ENCODE measurements at regions not wholly inside any gene's neighbourhood (a gene's known extent, or its start where the extent isn't known, plus 50 kb on each side); places are given as distances from the start of the nearest gene placed in this dataset.

- no peak for DNase-seq
- in situ Hi-C loops (cut with MboI; ENCODE audit: low pct_unique_long_range_greater_than_20kb, low sequenced_read_pairs) = no loop called here
Observed at GRCh38 chr2:235160281-235160810, 208.5 kb downstream of the SH3BP4 start.

DNA sequence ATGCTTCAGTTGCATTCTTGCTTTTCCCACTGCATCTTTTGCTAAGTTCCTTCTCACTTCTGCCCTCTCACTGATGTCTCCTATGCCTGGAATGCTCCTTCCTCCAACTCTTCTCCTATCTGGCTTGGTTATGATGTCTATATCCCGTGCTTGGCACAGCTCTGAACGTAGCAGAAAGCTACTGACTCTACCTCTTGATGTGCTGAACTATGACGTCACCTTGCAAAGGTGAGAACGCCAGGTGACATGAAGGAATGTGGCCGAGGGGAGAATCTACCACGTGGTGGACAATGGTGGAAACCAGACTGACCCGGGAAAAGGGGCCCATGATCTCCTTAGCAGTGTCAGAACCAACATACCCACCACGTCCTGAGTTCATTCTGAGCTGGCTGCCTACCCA is 209.7 kb downstream of the SH3BP4 start:
- no peak for DNase-seq
- in situ Hi-C loops (cut with MboI; ENCODE audit: low pct_unique_long_range_greater_than_20kb, low sequenced_read_pairs) = no loop called here

DNA sequence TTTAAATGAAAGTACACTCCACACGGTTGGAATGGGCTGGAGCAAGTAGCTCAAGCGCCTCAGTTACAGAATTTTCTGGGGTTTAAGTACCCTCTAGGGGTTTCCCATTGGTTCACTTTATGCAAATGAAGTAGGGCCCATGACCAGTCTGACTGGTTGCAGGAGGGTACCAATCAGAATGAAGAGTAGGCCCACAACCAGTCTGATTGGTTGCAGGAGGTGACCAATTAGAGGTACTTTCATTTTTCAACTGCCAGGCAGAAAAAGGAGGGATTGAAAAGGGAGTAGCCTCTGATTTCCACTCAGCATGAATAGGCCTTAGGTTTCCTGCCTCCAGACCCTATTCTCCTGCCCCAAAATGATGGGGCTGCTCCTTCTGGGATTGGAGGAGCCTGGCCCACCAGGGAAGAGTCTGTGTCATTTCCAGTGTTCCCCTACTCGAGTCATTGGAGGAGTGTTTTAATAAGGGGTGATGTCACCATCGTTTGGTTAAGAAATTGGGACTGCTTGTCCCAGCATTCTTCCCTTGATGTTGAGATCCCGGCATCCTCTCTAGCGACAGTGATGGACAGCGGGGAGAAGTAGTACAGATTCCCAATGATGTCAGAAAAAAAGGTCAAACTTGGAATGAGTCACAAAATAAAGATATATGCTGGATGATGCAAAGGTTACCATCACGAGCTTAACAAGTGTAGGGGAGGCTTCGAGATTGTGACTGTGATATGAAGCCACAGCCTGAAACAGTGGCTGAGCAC is 210.4 kb downstream of the SH3BP4 start:
- in situ Hi-C loops (cut with MboI; ENCODE audit: low pct_unique_long_range_greater_than_20kb, low sequenced_read_pairs) = no loop called here

DNA sequence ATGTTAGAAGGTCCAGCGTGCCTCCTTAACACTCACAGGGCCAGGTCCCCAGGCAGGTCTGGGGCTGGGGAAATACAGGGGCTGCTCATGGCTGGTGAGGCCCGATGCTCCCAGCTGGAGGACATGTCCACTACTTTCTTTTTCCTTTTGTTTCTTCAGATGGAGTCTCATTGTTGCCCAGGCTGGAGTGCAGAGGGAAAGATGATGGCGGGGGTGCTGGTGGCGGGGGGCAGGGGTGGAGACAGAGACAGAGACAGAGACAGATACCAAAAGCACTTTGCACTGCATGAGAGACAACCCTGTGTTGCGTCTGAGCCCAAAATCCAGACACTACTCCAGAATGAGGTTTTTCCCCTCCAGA is 211.0 kb downstream of the SH3BP4 start:
- in situ Hi-C loops (cut with MboI; ENCODE audit: low pct_unique_long_range_greater_than_20kb, low sequenced_read_pairs) = no loop called here
- DNase-seq = no peak

More for the DNA sequence above, 210.4 kb downstream of the SH3BP4 start:
- no peak for DNase-seq

GRCh38 chr2:235165136-235165535 is 213.3 kb downstream of the SH3BP4 start:
- no peak for DNase-seq
- in situ Hi-C loops (cut with MboI; ENCODE audit: low pct_unique_long_range_greater_than_20kb, low sequenced_read_pairs) = no loop called here

- in situ Hi-C loops (cut with MboI; ENCODE audit: low pct_unique_long_range_greater_than_20kb, low sequenced_read_pairs) = no loop called here
Observed at GRCh38 chr2:235165631-235166030, 213.8 kb downstream of the SH3BP4 start.

GRCh38 chr2:235168174-235168979 is 216.6 kb downstream of the SH3BP4 start:
- in situ Hi-C loops (cut with MboI; ENCODE audit: low pct_unique_long_range_greater_than_20kb, low sequenced_read_pairs) = no loop called here
- no peak for DNase-seq

More at GRCh38 chr2:235165631-235166030, 213.8 kb downstream of the SH3BP4 start:
- no peak for DNase-seq

GRCh38 chr2:235170016-235170415 is 218.2 kb downstream of the SH3BP4 start:
- DNase-seq = no peak
- in situ Hi-C loops (cut with MboI; ENCODE audit: low pct_unique_long_range_greater_than_20kb, low sequenced_read_pairs) = no loop called here

DNA sequence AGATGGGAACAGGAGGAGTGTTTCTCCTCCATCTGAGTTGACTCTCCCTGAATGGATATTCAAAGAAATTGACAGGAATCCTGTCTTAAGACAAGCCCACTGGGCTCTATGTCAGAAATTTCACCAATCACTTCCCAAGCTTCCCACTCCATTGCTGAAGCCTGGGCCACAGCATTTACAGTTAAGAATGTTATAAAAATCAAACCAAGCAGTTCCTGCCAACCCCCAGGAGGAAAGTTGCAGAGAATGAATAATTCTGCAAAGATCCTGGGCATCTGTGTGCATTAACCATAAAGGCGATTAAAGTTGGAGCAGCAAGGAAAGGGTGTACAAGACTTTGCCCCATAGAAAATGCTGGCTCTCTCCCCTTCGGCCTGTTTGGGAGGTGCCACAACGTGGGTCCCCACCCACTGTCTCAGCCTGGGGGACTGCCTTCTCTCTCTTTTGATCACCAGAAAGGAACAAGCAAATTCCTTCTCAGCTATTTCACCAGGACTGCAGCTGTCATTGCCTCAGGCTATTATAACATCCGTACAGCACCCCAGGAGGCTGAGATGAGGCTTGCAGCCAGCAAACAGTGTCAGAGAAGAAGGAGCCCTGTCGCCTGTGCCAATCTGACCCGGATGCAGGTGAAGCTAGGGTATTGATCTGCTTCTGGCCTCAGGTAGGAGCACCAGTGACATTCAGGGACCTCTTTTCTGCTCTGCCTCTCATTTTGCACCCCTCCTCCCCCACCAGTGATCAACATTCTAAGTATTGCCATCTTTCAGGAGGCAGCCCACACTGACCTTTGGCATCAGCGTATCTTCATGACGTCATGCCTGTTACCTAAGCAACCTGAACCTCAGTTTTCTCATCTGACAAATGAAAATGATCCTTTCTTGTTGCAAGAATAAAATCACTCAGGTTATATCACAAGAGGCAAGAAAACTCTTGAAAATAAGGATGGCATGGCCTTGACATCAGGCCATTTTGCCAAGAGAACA is 219.0 kb downstream of the SH3BP4 start:
- no peak for DNase-seq
- in situ Hi-C loops (cut with MboI; ENCODE audit: low pct_unique_long_range_greater_than_20kb, low sequenced_read_pairs) = no loop called here

DNA sequence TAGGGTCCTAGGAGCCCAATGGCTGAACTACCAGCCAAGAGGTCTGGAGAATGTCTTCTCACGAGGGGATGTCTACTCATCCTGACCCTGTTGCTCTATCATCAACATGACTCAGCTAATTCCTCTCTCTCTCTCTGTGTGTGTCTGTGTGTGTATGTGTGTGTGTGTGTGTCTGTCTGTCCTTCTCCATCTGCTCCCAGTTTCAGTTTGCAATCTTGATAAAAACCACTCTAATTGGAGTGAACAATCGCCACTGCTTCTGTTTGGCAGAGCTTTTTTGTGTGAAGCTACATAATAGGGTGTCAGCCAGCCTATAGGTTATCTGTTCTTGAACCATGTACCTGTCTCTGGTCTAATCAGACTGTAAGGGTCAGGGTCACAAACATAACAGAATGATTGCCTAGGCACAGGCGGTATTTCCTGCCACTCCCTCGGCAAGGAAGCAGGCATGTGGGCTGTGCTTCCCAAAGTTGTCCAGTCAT is 219.8 kb downstream of the SH3BP4 start:
- DNase-seq = no peak
- in situ Hi-C loops (cut with MboI; ENCODE audit: low pct_unique_long_range_greater_than_20kb, low sequenced_read_pairs) = no loop called here

DNA sequence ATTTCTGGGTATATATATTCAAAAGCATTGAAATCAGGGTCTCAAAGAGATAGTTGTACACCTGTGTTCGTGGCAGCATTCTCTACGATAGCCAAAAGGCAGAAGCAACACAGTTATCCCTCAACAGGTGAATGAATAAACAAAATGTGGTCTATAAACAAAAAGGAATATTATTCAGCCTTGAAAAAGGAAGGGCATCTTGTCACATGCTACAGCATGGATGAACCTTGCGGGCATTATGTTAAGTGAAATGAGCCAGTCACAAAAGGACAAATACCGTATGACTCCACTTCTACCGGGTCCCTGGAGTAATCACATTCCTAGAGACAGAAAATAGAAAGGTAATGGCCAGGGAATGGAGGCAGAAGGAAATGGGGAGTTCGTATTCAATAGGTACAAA is 228.8 kb downstream of the SH3BP4 start:
- DNase-seq = no peak
- in situ Hi-C loops (cut with MboI; ENCODE audit: low pct_unique_long_range_greater_than_20kb, low sequenced_read_pairs) = no loop called here

DNA sequence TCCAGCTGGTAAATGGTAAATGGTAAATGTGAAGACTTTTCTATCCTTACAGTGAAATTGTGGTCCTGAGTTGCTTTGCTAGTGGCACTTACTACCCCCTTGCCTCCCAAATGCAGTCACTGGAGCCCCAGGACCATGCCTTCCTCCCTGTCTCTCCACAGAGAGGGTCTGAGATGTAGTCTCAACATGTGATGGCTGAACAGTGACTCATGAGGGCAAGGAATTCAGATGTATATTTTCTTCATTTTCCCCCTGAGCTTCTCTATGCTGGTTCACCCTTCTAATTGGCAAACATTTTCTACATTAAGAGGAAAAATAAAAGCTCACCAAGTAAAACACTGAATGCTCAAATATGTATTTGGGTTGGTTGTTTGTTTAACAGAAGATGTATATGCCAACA is 232.0 kb downstream of the SH3BP4 start:
- in situ Hi-C loops (cut with MboI; ENCODE audit: low pct_unique_long_range_greater_than_20kb, low sequenced_read_pairs) = no loop called here
- no peak for DNase-seq

DNA sequence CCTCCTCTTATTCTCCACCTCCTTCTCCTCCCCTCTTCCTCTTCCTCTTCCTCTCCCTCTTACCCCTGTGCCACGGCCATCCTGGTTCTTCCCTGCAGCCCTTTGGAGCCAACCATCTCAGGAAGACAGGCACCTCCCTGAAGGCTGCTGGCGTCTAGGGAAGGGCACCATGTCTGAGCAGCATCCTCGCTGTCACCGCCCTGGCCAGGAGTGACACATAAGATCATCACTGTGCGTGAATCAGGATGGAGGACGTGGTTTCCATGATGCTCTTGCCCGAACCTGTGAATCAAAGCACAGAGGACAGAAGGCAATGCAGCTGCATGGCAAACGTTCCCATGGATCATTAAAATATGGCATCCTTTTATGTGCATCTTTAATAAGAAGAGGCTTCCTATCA is 236.0 kb downstream of the SH3BP4 start:
- in situ Hi-C loops (cut with MboI; ENCODE audit: low pct_unique_long_range_greater_than_20kb, low sequenced_read_pairs) = no loop called here
- DNase-seq = no peak

GRCh38 chr2:235191486-235191885 is 239.7 kb downstream of the SH3BP4 start:
- no peak for DNase-seq

GRCh38 chr2:235191978-235192377 is 240.2 kb downstream of the SH3BP4 start:
- in situ Hi-C loops (cut with MboI; ENCODE audit: low pct_unique_long_range_greater_than_20kb, low sequenced_read_pairs) = no loop called here
- no peak for DNase-seq

More at GRCh38 chr2:235191486-235191885, 239.7 kb downstream of the SH3BP4 start:
- in situ Hi-C loops (cut with MboI; ENCODE audit: low pct_unique_long_range_greater_than_20kb, low sequenced_read_pairs) = no loop called here

- in situ Hi-C loops (cut with MboI; ENCODE audit: low pct_unique_long_range_greater_than_20kb, low sequenced_read_pairs) = no loop called here
Observed at GRCh38 chr2:235194351-235194750, 242.5 kb downstream of the SH3BP4 start.

DNA sequence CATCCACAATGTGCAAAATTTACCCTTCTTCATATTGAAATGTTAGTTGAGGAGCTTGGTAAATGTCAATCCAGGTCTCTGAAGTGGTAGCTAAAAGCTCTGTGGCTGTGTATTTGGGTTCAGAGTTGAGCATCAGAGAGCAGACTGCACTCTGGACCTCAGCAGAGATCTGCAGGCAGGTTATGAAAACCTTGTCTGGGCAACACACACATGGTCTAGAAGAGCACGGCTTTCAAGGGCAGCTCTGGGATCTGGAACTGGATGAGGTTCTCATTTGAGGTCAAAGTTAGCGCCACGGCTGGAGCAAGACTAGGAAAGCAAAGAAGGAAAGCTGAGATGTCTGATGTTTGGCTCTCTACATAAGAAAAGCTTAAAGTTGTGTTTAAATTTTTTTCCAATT is 243.0 kb downstream of the SH3BP4 start:
- in situ Hi-C loops (cut with MboI; ENCODE audit: low pct_unique_long_range_greater_than_20kb, low sequenced_read_pairs) = no loop called here
- no peak for DNase-seq

More at GRCh38 chr2:235194351-235194750, 242.5 kb downstream of the SH3BP4 start:
- DNase-seq = no peak

GRCh38 chr2:235195921-235196320 is 244.1 kb downstream of the SH3BP4 start:
- DNase-seq = no peak
- in situ Hi-C loops (cut with MboI; ENCODE audit: low pct_unique_long_range_greater_than_20kb, low sequenced_read_pairs) = no loop called here

DNA sequence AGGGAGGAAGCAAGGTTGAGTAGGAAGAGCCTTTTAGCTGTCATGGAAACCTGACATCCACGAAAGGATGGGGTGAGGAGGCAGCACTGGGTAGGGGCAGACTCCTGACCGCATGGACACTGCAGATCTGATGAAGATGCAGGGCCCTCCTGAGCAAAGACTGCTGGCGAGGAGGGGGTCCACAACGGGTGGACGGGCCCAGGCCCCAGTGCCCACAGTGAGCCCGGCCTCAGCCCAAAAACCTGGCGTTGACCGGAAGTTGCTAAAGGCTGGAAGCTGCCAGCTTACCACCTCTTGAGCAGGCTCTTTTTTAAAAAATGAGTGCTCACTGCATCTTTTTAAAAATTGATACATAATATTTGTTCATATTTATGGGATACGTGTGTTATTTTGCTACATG is 247.3 kb downstream of the SH3BP4 start:
- no peak for DNase-seq
- in situ Hi-C loops (cut with MboI; ENCODE audit: low pct_unique_long_range_greater_than_20kb, low sequenced_read_pairs) = no loop called here

Measured in KBM-7 (cell line).